Right cardiac atrium (tissue), 5 donors: ENCODE measurements at regions not wholly inside any gene's neighbourhood (a gene's known extent, or its start where the extent isn't known, plus 50 kb on each side); places are given as distances from the start of the nearest gene placed in this dataset.
"Not testable (repeated sequence)": the region's sequence is repeated elsewhere in the genome, so short reads cannot be mapped to it uniquely, and the experiment has no call there.

ENCODE experiments used
- ATAC-seq, 2 donors: fragments of 200-7000 bp; cut with Tn5 transposase; one replicate each; pipeline versions ENCODE4 v1.8.0 to v1.9.1; 2020; ENCODE audit warnings: moderate library complexity in 2 of 2, mild to moderate bottlenecking in 1 of 2
- DNase-seq, 3 donors: peaks; one replicate each; pipeline ENCODE4 v3.0.0-alpha.2; 2020
- H3K27ac ChIP-seq: one replicate; pipeline ENCODE4 v1.5.1; 2013; ENCODE audit warnings: mild to moderate bottlenecking, low read length, control low read depth, moderate library complexity
- H3K27me3 ChIP-seq: one replicate; pipeline ENCODE4 v1.6.1; 2013; ENCODE audit not compliant: control insufficient read depth, insufficient read depth
- H3K4me1 ChIP-seq: one replicate; pipeline ENCODE4 v1.6.1; 2013; ENCODE audit warnings: low read length; ENCODE audit not compliant: control insufficient read depth, insufficient read depth
- H3K4me3 ChIP-seq: one replicate; pipeline ENCODE4 v1.5.1; 2013; ENCODE audit warnings: low read length, control low read depth
- H3K9me3 ChIP-seq: one replicate; pipeline ENCODE4 v1.6.1; 2013; ENCODE audit warnings: low read length; ENCODE audit not compliant: control insufficient read depth
- WGBS: extraction: QIAGEN DNeasy Blood & Tissue Kit; methylation state at CpG from one replicate; pipeline ENCODE4 v1.1.7; 2013; 5-methylcytosine and 5-hydroxymethylcytosine counted together
- intact Hi-C, 4 donors: fragments of 100-400 bp; cut with DNase I; formaldehyde crosslinking; loops; one replicate each; pipeline versions ENCODE4 v1.11.0 to v1.14.0; 2022 to 2023
- donor health status: healthy with polysubstance abuse.
- donor health status: DM: no; HTN: yes; CAD: no.
- donor health status: DM: no; HTN: no; CAD: no.
- donor health status: DM: no; HTN: yes; CAD: no; lungs with severe emphysema.
- donor health status: DM: yes; HTN: yes; CAD: no.

- Histone ChIP-seq H3K9me3 (no peaks in the 10 kb centered on the region), H3K4me1 (no peaks in the 10 kb centered on the region), H3K4me3 (no peak overlapping the region), H3K27me3 (no peaks in the 10 kb centered on the region), H3K27ac (no peak overlapping the region)
- 79% methylated on average over 2 of the region's 2 CpGs for WGBS
- DNase-seq (no peak), ATAC-seq (no peak)
- intact Hi-C loops = no loop called here
Observed at GRCh38 chr4:120299631-120300030, 233.0 kb upstream of the MAD2L1 start.

- DNase-seq = no peak
- Histone ChIP-seq H3K27me3 (no peaks in the 10 kb centered on the region), H3K27ac (no peak overlapping the region), H3K4me1 (no peaks in the 10 kb centered on the region), H3K4me3 (no peak overlapping the region), H3K9me3 (no peaks in the 10 kb centered on the region)
- WGBS = 73% methylated on average over 4 of the region's 4 CpGs
- intact Hi-C loops = no loop called here
- no peak for ATAC-seq
Observed at GRCh38 chr4:120293341-120293740, 226.7 kb upstream of the MAD2L1 start.

GRCh38 chr4:120291541-120291940 is 224.9 kb upstream of the MAD2L1 start:
- intact Hi-C loops = no loop called here
- H3K27ac ChIP-seq = no peak overlapping the region
- no peak overlapping the region for H3K4me3 ChIP-seq
- no peaks in the 10 kb centered on the region for H3K4me1 ChIP-seq
- DNase-seq (no peak), ATAC-seq (no peak)
- no peaks in the 10 kb centered on the region for H3K9me3 ChIP-seq
- no peaks in the 10 kb centered on the region for H3K27me3 ChIP-seq
- 88% methylated on average over 7 of the region's 7 CpGs for WGBS

- ATAC-seq (no peak), DNase-seq (no peak)
- no peaks in the 10 kb centered on the region for H3K27me3 ChIP-seq
- no peak overlapping the region for H3K27ac ChIP-seq
- no peaks in the 10 kb centered on the region for H3K9me3 ChIP-seq
- H3K4me3 ChIP-seq = no peak overlapping the region
- H3K4me1 ChIP-seq = no peaks in the 10 kb centered on the region
- intact Hi-C loops = no loop called here
- 75% methylated on average over 1 of the region's 1 CpG for WGBS
Observed at GRCh38 chr4:120290553-120290952, 223.9 kb upstream of the MAD2L1 start.

GRCh38 chr4:120286813-120287212 is 220.2 kb upstream of the MAD2L1 start:
- Histone ChIP-seq H3K4me1 (no peaks in the 10 kb centered on the region), H3K4me3 (no peak overlapping the region), H3K27me3 (no peaks in the 10 kb centered on the region), H3K9me3 (no peaks in the 10 kb centered on the region), H3K27ac (no peak overlapping the region)
- intact Hi-C loops = no loop called here
- ATAC-seq (no peak), DNase-seq (no peak)
- 69% methylated on average over 2 of the region's 2 CpGs for WGBS

- ATAC-seq (no peak), DNase-seq (no peak)
- Histone ChIP-seq H3K27ac (no peak overlapping the region), H3K27me3 (no peaks in the 10 kb centered on the region), H3K9me3 (no peaks in the 10 kb centered on the region), H3K4me1 (no peaks in the 10 kb centered on the region), H3K4me3 (no peak overlapping the region)
- intact Hi-C loops = no loop called here
Observed at GRCh38 chr4:120281581-120281980, 214.9 kb upstream of the MAD2L1 start.

GRCh38 chr4:120277391-120277790 is 210.7 kb upstream of the MAD2L1 start:
- H3K27me3 ChIP-seq = no peaks in the 10 kb centered on the region
- no peak overlapping the region for H3K4me3 ChIP-seq
- no peak overlapping the region for H3K27ac ChIP-seq
- H3K9me3 ChIP-seq = no peaks in the 10 kb centered on the region
- DNase-seq (no peak), ATAC-seq (no peak)
- H3K4me1 ChIP-seq = no peaks in the 10 kb centered on the region
- intact Hi-C loops = no loop called here

- 65% methylated on average over 5 of the region's 5 CpGs for WGBS
- intact Hi-C loops = no loop called here
- no peak for DNase-seq
Observed at GRCh38 chr4:120266602-120267001, 200.0 kb upstream of the MAD2L1 start.

GRCh38 chr4:120263618-120264017 is 197.0 kb upstream of the MAD2L1 start:
- ATAC-seq = no peak
- intact Hi-C loops = no loop called here
- WGBS = 52% methylated on average over 4 of the region's 4 CpGs

More at GRCh38 chr4:120266602-120267001, 200.0 kb upstream of the MAD2L1 start:
- no peak overlapping the region for H3K4me3 ChIP-seq
- no peak overlapping the region for H3K27ac ChIP-seq
- H3K9me3 ChIP-seq = no peaks in the 10 kb centered on the region
- H3K27me3 ChIP-seq = no peaks in the 10 kb centered on the region
- ATAC-seq = no peak
- H3K4me1 ChIP-seq = no peaks in the 10 kb centered on the region

GRCh38 chr4:120261117-120261516 is 194.5 kb upstream of the MAD2L1 start:
- 97% methylated on average over 6 of the region's 6 CpGs for WGBS
- Histone ChIP-seq H3K27ac (no peak overlapping the region), H3K4me1 (no peaks in the 10 kb centered on the region), H3K27me3 (no peaks in the 10 kb centered on the region), H3K9me3 (no peaks in the 10 kb centered on the region), H3K4me3 (no peak overlapping the region)
- intact Hi-C loops = no loop called here
- ATAC-seq (no peak), DNase-seq (no peak)

More at GRCh38 chr4:120263618-120264017, 197.0 kb upstream of the MAD2L1 start:
- no peak overlapping the region for H3K27ac ChIP-seq
- no peaks in the 10 kb centered on the region for H3K27me3 ChIP-seq
- DNase-seq = no peak
- H3K9me3 ChIP-seq = no peaks in the 10 kb centered on the region
- no peak overlapping the region for H3K4me3 ChIP-seq
- no peaks in the 10 kb centered on the region for H3K4me1 ChIP-seq

- H3K4me3 ChIP-seq, H3K27ac ChIP-seq, DNase-seq, H3K4me1 ChIP-seq, ATAC-seq, H3K9me3 ChIP-seq, H3K27me3 ChIP-seq, intact Hi-C loops: not testable (repeated sequence)
- 76% methylated on average over 27 of the region's 28 CpGs for WGBS
Observed at GRCh38 chr4:120256112-120256775, 189.6 kb upstream of the MAD2L1 start.
